ENCODE measurements at regions not wholly inside any gene's neighbourhood (a gene's known extent, or its start where the extent isn't known, plus 50 kb on each side); places are given as distances from the start of the nearest gene placed in this dataset.

GRCh38 chr14:105776924-105777323, 250.5 kb downstream of the TMEM121 start:
- no peak for DNase-seq (ENCODE audit: low read depth in 2 of 2)
- no peaks in the 10 kb centered on the region for H3K36me3 ChIP-seq (ENCODE audit: control insufficient read depth, insufficient read depth, low read length)
- no peak overlapping the region for H3K9ac ChIP-seq (ENCODE audit: insufficient read depth, low read length)
- H2AFZ ChIP-seq (ENCODE audit: low read length), result no peak overlapping the region
- H3K4me1 ChIP-seq (ENCODE audit: control insufficient read depth, extremely low read depth, insufficient read depth, low read length), result no peaks in the 10 kb centered on the region
- H3K27ac ChIP-seq (ENCODE audit: insufficient read depth, low read length), result no peak overlapping the region
- H3K9me3 ChIP-seq (ENCODE audit: control insufficient read depth, insufficient read depth, low read depth, low read length), result no peaks in the 10 kb centered on the region
- no peak overlapping the region for H3K4me2 ChIP-seq (ENCODE audit: extremely low read depth, insufficient read depth, low read length)
- H3K4me3 ChIP-seq (replicated peaks in 1 of 4; ENCODE audit: control extremely low read depth in 1 of 4, insufficient read depth in 1 of 4, low read depth in 3 of 4, low read length in 4 of 4), result no peak overlapping the region
- TF ChIP-seq CTCF (conservative IDR thresholded peaks at IDR 0.05 in 1 of 2, IDR thresholded peaks at IDR 0.05 in 1 of 2; ENCODE audit: low read depth in 1 of 2, low read length in 2 of 2) (no peak), EZH2 (IDR thresholded peaks at IDR 0.05; ENCODE audit: low read length, missing control alignments) (no peak)
- H4K20me1 ChIP-seq (ENCODE audit: control insufficient read depth, extremely low read depth, insufficient read depth, low read length), result no peaks in the 10 kb centered on the region
- H3K79me2 ChIP-seq (ENCODE audit: control insufficient read depth, insufficient read depth, low read length), result no peaks in the 10 kb centered on the region
- no peaks in the 10 kb centered on the region for H3K27me3 ChIP-seq (ENCODE audit: control insufficient read depth, insufficient read depth, low read length)

- Histone ChIP-seq H3K27me3 (ENCODE audit: control insufficient read depth, insufficient read depth, low read length) (no peaks in the 10 kb centered on the region), H3K9me3 (ENCODE audit: control insufficient read depth, insufficient read depth, low read depth, low read length) (no peaks in the 10 kb centered on the region), H2AFZ (ENCODE audit: low read length) (no peak overlapping the region), H3K9ac (ENCODE audit: insufficient read depth, low read length) (no peak overlapping the region), H3K27ac (ENCODE audit: insufficient read depth, low read length) (no peak overlapping the region), H3K36me3 (ENCODE audit: control insufficient read depth, insufficient read depth, low read length) (no peaks in the 10 kb centered on the region), H3K4me1 (ENCODE audit: control insufficient read depth, extremely low read depth, insufficient read depth, low read length) (no peaks in the 10 kb centered on the region), H3K4me2 (ENCODE audit: extremely low read depth, insufficient read depth, low read length) (no peak overlapping the region), H3K79me2 (ENCODE audit: control insufficient read depth, insufficient read depth, low read length) (no peaks in the 10 kb centered on the region), H3K4me3 (replicated peaks in 1 of 4; ENCODE audit: control extremely low read depth in 1 of 4, insufficient read depth in 1 of 4, low read depth in 3 of 4, low read length in 4 of 4) (no peak overlapping the region), H4K20me1 (ENCODE audit: control insufficient read depth, extremely low read depth, insufficient read depth, low read length) (no peaks in the 10 kb centered on the region)
- DNase-seq (ENCODE audit: low read depth in 2 of 2), result no peak
- no peak for TF ChIP-seq EZH2 (IDR thresholded peaks at IDR 0.05; ENCODE audit: low read length, missing control alignments)
- TF ChIP-seq CTCF (conservative IDR thresholded peaks at IDR 0.05 in 1 of 2, IDR thresholded peaks at IDR 0.05 in 1 of 2; ENCODE audit: low read depth in 1 of 2, low read length in 2 of 2), result no peak
Observed at GRCh38 chr14:105783707-105784106, 257.3 kb downstream of the TMEM121 start.

GRCh38 chr14:105793836-105794235, 267.5 kb downstream of the TMEM121 start:
- Histone ChIP-seq H3K4me1 (ENCODE audit: control insufficient read depth, extremely low read depth, insufficient read depth, low read length) (no peaks in the 10 kb centered on the region), H3K9me3 (ENCODE audit: control insufficient read depth, insufficient read depth, low read depth, low read length) (no peaks in the 10 kb centered on the region), H3K9ac (ENCODE audit: insufficient read depth, low read length) (no peak overlapping the region), H3K4me3 (replicated peaks in 1 of 4; ENCODE audit: control extremely low read depth in 1 of 4, insufficient read depth in 1 of 4, low read depth in 3 of 4, low read length in 4 of 4) (no peak overlapping the region), H3K79me2 (ENCODE audit: control insufficient read depth, insufficient read depth, low read length) (no peaks in the 10 kb centered on the region), H2AFZ (ENCODE audit: low read length) (no peak overlapping the region), H4K20me1 (ENCODE audit: control insufficient read depth, extremely low read depth, insufficient read depth, low read length) (no peaks in the 10 kb centered on the region), H3K27me3 (ENCODE audit: control insufficient read depth, insufficient read depth, low read length) (no peaks in the 10 kb centered on the region), H3K27ac (ENCODE audit: insufficient read depth, low read length) (no peak overlapping the region), H3K36me3 (ENCODE audit: control insufficient read depth, insufficient read depth, low read length) (no peaks in the 10 kb centered on the region), H3K4me2 (ENCODE audit: extremely low read depth, insufficient read depth, low read length) (no peak overlapping the region)
- TF ChIP-seq EZH2 (IDR thresholded peaks at IDR 0.05; ENCODE audit: low read length, missing control alignments) (no peak), CTCF (conservative IDR thresholded peaks at IDR 0.05 in 1 of 2, IDR thresholded peaks at IDR 0.05 in 1 of 2; ENCODE audit: low read depth in 1 of 2, low read length in 2 of 2) (no peak)
- DNase-seq (ENCODE audit: low read depth in 2 of 2), result no peak
